ENCODE measurements at regions not wholly inside any gene's neighbourhood (a gene's known extent, or its start where the extent isn't known, plus 50 kb on each side); places are given as distances from the start of the nearest gene placed in this dataset.

GRCh38 chr4:52408032-52408431 lies 251.1 kb downstream of the USP46 start:
- Mint-ChIP-seq H3K4me3 (no peak overlapping the region), H3K4me1 (no peaks in the 10 kb centered on the region), H3K27ac (no peak overlapping the region), H3K36me3 (peaks cover 26% of the 10 kb centered on the region), H3K27me3 (ENCODE audit: low read depth) (no peaks in the 10 kb centered on the region; the same call in 1 of the 2 replicates), H3K9me3 (peaks cover 30% of the 10 kb centered on the region)
- CTCF ChIA-PET: no interaction called here
- ATAC-seq (no peak), DNase-seq (ENCODE audit: low spot score) (no peak)
- POLR2A ChIA-PET: no interaction called here
- TF ChIP-seq SMAD4 (CRISPR knock-in tag; IDR thresholded peaks at IDR 0.05): no peak
- TF ChIP-seq, protein P1, sequence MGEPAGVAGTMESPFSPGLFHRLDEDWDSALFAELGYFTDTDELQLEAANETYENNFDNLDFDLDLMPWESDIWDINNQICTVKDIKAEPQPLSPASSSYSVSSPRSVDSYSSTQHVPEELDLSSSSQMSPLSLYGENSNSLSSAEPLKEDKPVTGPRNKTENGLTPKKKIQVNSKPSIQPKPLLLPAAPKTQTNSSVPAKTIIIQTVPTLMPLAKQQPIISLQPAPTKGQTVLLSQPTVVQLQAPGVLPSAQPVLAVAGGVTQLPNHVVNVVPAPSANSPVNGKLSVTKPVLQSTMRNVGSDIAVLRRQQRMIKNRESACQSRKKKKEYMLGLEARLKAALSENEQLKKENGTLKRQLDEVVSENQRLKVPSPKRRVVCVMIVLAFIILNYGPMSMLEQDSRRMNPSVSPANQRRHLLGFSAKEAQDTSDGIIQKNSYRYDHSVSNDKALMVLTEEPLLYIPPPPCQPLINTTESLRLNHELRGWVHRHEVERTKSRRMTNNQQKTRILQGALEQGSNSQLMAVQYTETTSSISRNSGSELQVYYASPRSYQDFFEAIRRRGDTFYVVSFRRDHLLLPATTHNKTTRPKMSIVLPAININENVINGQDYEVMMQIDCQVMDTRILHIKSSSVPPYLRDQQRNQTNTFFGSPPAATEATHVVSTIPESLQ (CRISPR knock-in tag; IDR thresholded peaks at IDR 0.05): no peak
- TF ChIP-seq ZNF281 (CRISPR knock-in tag; IDR thresholded peaks at IDR 0.05): no peak
- no peak for TF ChIP-seq TEAD4 (CRISPR knock-in tag; IDR thresholded peaks at IDR 0.05)
- no peak for TF ChIP-seq ETV6 (CRISPR knock-in tag; IDR thresholded peaks at IDR 0.05)
- no peak for TF ChIP-seq FOXJ3 (CRISPR knock-in tag; IDR thresholded peaks at IDR 0.05; ENCODE audit: borderline replicate concordance)
- TF ChIP-seq TP53 (CRISPR knock-in tag; IDR thresholded peaks at IDR 0.05): no peak
- no peak for TF ChIP-seq JAZF1 (CRISPR knock-in tag; IDR thresholded peaks at IDR 0.05)
- TF ChIP-seq ELF4 (CRISPR knock-in tag; IDR thresholded peaks at IDR 0.05; ENCODE audit: low read depth): no peak
- TF ChIP-seq EMX1 (CRISPR knock-in tag; IDR thresholded peaks at IDR 0.05): no peak
- TF ChIP-seq JUN (CRISPR knock-in tag; IDR thresholded peaks at IDR 0.05): no peak
- TF ChIP-seq SMAD3 (CRISPR knock-in tag; IDR thresholded peaks at IDR 0.05; ENCODE audit: borderline replicate concordance): no peak
- TF ChIP-seq, protein P2, sequence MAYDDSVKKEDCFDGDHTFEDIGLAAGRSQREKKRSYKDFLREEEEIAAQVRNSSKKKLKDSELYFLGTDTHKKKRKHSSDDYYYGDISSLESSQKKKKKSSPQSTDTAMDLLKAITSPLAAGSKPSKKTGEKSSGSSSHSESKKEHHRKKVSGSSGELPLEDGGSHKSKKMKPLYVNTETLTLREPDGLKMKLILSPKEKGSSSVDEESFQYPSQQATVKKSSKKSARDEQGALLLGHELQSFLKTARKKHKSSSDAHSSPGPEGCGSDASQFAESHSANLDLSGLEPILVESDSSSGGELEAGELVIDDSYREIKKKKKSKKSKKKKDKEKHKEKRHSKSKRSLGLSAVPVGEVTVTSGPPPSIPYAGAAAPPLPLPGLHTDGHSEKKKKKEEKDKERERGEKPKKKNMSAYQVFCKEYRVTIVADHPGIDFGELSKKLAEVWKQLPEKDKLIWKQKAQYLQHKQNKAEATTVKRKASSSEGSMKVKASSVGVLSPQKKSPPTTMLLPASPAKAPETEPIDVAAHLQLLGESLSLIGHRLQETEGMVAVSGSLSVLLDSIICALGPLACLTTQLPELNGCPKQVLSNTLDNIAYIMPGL (CRISPR knock-in tag; IDR thresholded peaks at IDR 0.05): no peak
- no peak for TF ChIP-seq ZNF138 (CRISPR knock-in tag; conservative IDR thresholded peaks at IDR 0.05)
- TF ChIP-seq, protein P3, sequence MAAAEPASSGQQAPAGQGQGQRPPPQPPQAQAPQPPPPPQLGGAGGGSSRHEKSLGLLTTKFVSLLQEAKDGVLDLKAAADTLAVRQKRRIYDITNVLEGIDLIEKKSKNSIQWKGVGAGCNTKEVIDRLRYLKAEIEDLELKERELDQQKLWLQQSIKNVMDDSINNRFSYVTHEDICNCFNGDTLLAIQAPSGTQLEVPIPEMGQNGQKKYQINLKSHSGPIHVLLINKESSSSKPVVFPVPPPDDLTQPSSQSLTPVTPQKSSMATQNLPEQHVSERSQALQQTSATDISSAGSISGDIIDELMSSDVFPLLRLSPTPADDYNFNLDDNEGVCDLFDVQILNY (CRISPR knock-in tag; IDR thresholded peaks at IDR 0.05): no peak
- TF ChIP-seq HMGA2 (CRISPR knock-in tag; IDR thresholded peaks at IDR 0.05): no peak

- Mint-ChIP-seq H3K27me3 (ENCODE audit: low read depth) (no peaks in the 10 kb centered on the region; the same call in 1 of the 2 replicates), H3K4me1 (no peaks in the 10 kb centered on the region), H3K36me3 (peaks cover 30% of the 10 kb centered on the region), H3K4me3 (no peak overlapping the region), H3K9me3 (peaks cover 35% of the 10 kb centered on the region), H3K27ac (no peak overlapping the region)
- ATAC-seq: no peak
- DNase-seq (ENCODE audit: low spot score): no peak
- POLR2A ChIA-PET: no interaction called here
- CTCF ChIA-PET: no interaction called here
- TF ChIP-seq FOXP4 (CRISPR knock-in tag; IDR thresholded peaks at IDR 0.05): no peak
- no peak for TF ChIP-seq ZNF281 (CRISPR knock-in tag; IDR thresholded peaks at IDR 0.05)
- TF ChIP-seq, protein P4, sequence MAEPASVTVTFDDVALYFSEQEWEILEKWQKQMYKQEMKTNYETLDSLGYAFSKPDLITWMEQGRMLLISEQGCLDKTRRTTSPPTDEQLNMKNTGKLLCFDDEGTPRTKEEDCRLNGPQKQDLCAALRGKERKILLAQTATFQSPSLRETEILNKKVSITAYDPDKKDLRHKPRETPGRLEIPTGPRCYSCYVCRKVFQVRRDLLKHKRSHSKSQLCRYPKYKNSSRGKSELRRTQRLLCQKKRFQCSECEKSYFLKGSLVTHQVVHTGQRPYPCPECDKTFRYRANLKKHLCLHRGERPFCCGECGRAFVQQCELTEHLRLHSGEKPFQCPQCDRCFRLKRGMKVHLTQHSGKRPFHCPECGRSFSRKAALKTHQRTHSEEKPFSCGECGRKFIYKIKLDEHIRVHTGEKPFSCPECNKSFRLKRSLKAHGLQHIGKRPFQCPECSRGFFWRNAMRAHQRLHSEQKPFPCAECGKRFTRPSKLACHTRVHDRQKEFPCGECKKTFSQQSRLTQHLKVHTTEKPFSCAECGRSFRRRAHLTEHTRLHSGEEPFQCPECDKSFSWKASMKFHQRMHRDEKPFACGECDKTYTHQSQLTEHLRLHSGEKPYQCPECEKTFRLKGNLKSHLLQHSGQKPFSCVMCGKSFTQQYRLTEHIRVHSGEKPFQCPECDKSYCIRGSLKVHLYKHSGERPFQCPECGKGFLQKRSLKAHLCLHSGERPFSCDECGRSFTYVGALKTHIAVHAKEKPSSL (CRISPR knock-in tag; conservative IDR thresholded peaks at IDR 0.05): no peak
- TF ChIP-seq JAZF1 (CRISPR knock-in tag; IDR thresholded peaks at IDR 0.05): no peak
- no peak for TF ChIP-seq KAT7 (CRISPR knock-in tag; IDR thresholded peaks at IDR 0.05; ENCODE audit: borderline replicate concordance)
- TF ChIP-seq EMX1 (CRISPR knock-in tag; IDR thresholded peaks at IDR 0.05): no peak
- TF ChIP-seq RORB (CRISPR knock-in tag; IDR thresholded peaks at IDR 0.05): no peak
- no peak for TF ChIP-seq CREM (CRISPR knock-in tag; IDR thresholded peaks at IDR 0.05)
Observed at GRCh38 chr4:52408471-52408870, 250.6 kb downstream of the USP46 start.
